Right cardiac atrium (tissue), 5 donors: ENCODE measurements at regions not wholly inside any gene's neighbourhood (a gene's known extent, or its start where the extent isn't known, plus 50 kb on each side); places are given as distances from the start of the nearest gene placed in this dataset.

Source experiments
- ATAC-seq, 2 donors: fragments of 200-7000 bp; cut with Tn5 transposase; one replicate each; pipeline versions ENCODE4 v1.8.0 to v1.9.1; 2020; ENCODE audit warnings: moderate library complexity in 2 of 2, mild to moderate bottlenecking in 1 of 2
- DNase-seq, 3 donors: peaks; one replicate each; pipeline ENCODE4 v3.0.0-alpha.2; 2020
- H3K27ac ChIP-seq: one replicate; pipeline ENCODE4 v1.5.1; 2013; ENCODE audit warnings: mild to moderate bottlenecking, low read length, control low read depth, moderate library complexity
- H3K27me3 ChIP-seq: one replicate; pipeline ENCODE4 v1.6.1; 2013; ENCODE audit not compliant: control insufficient read depth, insufficient read depth
- H3K4me1 ChIP-seq: one replicate; pipeline ENCODE4 v1.6.1; 2013; ENCODE audit warnings: low read length; ENCODE audit not compliant: control insufficient read depth, insufficient read depth
- H3K4me3 ChIP-seq: one replicate; pipeline ENCODE4 v1.5.1; 2013; ENCODE audit warnings: low read length, control low read depth
- H3K9me3 ChIP-seq: one replicate; pipeline ENCODE4 v1.6.1; 2013; ENCODE audit warnings: low read length; ENCODE audit not compliant: control insufficient read depth
- WGBS: extraction: QIAGEN DNeasy Blood & Tissue Kit; methylation state at CpG from one replicate; pipeline ENCODE4 v1.1.7; 2013; 5-methylcytosine and 5-hydroxymethylcytosine counted together
- intact Hi-C, 4 donors: fragments of 100-400 bp; cut with DNase I; formaldehyde crosslinking; loops; one replicate each; pipeline versions ENCODE4 v1.11.0 to v1.14.0; 2022 to 2023
- donor health status: healthy with polysubstance abuse.
- donor health status: DM: no; HTN: yes; CAD: no.
- donor health status: DM: no; HTN: no; CAD: no.
- donor health status: DM: no; HTN: yes; CAD: no; lungs with severe emphysema.
- donor health status: DM: yes; HTN: yes; CAD: no.

DNA sequence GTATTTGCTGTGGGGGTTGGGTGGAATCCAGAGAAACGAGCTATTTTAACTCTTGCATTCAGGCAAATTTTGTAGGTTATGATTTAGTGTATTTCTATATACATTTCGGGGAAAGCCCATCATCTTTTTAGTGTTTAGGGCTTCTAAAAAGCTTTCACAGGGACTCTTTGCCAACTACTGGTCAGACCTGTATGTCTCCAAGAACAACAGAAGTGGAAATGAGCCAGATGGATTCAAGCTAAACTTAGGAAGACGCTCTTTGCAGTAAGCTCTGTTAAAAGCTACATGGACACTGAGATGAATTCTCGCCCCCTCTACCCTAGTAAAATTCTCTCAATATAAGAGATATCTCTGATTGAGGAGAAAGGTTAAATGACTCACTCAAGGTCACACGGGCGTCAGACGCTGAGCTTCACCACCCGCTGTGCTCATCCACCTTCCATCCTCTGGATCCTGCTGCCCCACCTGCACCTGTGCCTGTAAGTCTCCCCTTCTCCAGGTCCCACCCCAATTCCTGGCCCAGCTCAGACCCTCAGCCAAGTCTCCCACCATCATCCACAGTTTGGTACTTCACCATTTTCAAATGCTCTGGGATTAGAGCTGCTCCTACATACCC lies 85.6 kb downstream of the MARCHF4 start:
- no peaks in the 10 kb centered on the region for H3K27me3 ChIP-seq
- ATAC-seq (no peak), DNase-seq (no peak)
- intact Hi-C loops = no loop called here
- 69% methylated on average over 8 of the region's 8 CpGs for WGBS
- H3K27ac ChIP-seq = no peak overlapping the region
- no peak overlapping the region for H3K4me3 ChIP-seq
- peaks cover 3% of the 10 kb centered on the region for H3K4me1 ChIP-seq
- no peaks in the 10 kb centered on the region for H3K9me3 ChIP-seq

DNA sequence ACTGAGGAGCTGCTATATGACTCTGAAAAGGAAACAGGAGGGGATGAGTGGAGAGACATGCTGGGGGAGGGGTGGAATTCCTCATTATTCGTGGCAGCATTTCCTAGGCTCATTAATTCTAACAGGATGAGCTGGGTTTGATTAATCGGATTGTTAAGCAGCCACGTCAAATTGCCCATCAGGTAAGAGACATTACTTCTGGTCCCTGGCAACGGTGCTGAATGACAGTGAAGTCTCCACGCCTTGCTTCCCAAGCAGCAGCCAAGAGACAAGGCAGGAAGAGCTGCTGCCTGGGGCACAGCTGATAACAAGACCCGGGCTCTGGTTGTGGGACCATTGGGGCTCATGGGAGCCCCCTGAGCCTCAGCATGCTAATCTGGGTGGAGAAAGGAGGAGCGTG lies 86.6 kb downstream of the MARCHF4 start:
- no peaks in the 10 kb centered on the region for H3K9me3 ChIP-seq
- DNase-seq (no peak), ATAC-seq (no peak)
- no peak overlapping the region for H3K4me3 ChIP-seq
- peaks cover 3% of the 10 kb centered on the region for H3K4me1 ChIP-seq
- 30% methylated on average over 7 of the region's 7 CpGs for WGBS
- H3K27me3 ChIP-seq = no peaks in the 10 kb centered on the region
- H3K27ac ChIP-seq = no peak overlapping the region
- intact Hi-C loops = no loop called here

DNA sequence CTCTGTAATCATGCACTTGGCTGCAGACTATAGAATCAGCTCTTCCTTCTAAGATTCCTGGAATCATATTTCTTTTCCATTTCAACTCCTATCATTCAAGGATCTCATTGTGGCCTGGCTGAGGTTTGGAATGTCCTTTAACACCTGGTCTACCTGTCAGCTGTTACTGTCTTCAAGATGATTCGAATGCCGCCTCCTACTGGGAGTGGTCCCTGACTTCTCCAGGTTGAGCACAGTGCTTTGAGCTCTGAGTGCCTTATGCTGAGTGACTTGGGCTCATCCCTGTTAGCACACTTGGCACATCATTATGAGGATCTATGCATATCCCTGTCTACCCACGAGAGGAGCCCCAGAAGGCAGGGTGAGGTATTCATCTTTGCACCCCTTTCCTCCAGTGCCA lies 87.6 kb downstream of the MARCHF4 start:
- Histone ChIP-seq H3K27me3 (no peaks in the 10 kb centered on the region), H3K4me1 (peaks cover 3% of the 10 kb centered on the region), H3K27ac (no peak overlapping the region), H3K9me3 (no peaks in the 10 kb centered on the region), H3K4me3 (no peak overlapping the region)
- WGBS = 90% methylated on average over 3 of the region's 3 CpGs
- intact Hi-C loops = no loop called here
- no peak for DNase-seq
- no peak for ATAC-seq

DNA sequence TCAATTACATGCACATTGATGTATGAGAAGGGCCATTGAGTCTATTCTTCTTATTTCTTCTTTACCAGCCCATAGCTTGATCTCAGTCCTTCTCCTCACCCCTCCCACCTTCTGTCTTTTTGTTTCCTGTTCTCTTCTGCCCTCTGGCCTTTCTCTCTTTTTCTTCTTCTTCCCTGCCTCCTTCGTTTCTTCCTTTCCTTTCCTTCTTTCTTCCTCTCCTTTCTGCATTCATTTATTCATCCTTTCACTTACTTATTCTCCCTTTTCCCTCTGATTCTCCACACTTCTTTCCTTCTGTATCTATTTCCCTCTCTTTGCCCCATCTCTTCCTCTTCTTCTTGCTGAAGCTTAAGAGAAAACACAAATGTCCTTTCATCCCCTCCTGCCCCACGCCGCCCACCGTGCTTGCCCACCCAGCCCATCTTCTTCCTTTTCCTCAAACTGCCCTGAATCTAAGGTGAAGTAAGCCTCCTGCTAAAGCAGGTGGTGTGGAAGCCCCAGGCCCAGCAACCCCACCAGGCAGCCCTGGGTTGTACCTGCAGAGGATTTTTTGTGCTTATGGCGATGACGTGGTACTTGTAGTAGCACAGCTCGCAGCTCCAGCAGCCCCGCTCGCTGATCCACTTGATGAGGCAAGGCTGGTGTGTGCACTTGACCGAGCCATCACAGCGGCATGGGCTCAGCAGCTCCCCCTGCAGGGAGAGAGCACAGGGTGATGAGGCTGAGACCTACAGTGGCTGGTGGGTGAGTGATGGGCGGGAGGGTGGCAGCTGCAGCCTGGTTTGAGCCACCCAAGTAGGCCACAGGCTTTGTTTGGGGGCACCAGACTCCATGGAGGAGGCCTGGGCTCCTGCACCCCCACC lies 89.0 kb downstream of the MARCHF4 start:
- Histone ChIP-seq H3K27me3 (no peaks in the 10 kb centered on the region), H3K4me3 (no peak overlapping the region), H3K9me3 (no peaks in the 10 kb centered on the region), H3K4me1 (peaks cover 3% of the 10 kb centered on the region), H3K27ac (no peak overlapping the region)
- 83% methylated on average over 12 of the region's 12 CpGs for WGBS
- no peak for ATAC-seq
- DNase-seq = no peak
- intact Hi-C loops = no loop called here

DNA sequence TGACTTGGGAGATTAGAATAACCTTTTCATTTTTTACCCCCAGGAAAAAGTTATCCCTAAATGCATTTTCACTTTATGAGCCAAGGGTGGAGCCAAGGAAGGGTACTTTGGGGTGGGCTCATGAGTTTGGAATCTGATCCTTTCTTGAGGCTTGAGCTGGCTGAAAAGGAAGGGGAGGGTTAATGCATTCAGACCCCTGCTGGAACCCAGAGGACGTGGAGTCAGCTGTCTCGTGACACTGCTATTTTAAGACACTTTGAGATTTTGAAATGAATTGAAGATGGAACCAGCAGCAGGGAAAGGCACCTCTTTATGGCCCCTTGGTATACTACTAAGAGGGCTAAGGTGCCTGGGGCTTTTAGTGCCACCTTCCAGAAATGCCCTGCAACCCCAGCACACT lies 90.4 kb downstream of the MARCHF4 start:
- Histone ChIP-seq H3K4me3 (no peak overlapping the region), H3K27ac (no peak overlapping the region), H3K4me1 (peaks cover 3% of the 10 kb centered on the region), H3K27me3 (no peaks in the 10 kb centered on the region), H3K9me3 (no peaks in the 10 kb centered on the region)
- 19% methylated on average over 2 of the region's 2 CpGs for WGBS
- DNase-seq (no peak), ATAC-seq (no peak)
- intact Hi-C loops = no loop called here

DNA sequence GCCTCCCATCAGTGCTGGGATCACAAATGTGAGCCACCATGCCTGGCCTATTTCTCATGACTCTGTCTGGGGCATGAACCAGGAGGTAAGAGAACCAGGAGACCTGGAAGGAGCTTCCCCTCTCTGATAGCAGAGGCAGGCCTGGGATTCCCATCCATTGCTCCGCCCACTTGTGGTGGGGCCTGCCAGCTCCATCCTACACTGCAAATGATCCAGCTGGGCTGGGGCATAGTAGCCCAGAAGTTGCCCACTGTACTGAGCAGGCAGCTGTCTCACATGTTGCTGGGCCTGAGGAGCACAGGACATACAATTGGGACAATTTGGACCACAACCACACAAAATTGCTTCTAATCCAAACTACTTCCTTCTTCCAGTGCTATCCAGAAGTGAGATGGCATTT lies 91.0 kb downstream of the MARCHF4 start:
- Histone ChIP-seq H3K27me3 (no peaks in the 10 kb centered on the region), H3K9me3 (no peaks in the 10 kb centered on the region), H3K4me3 (no peak overlapping the region), H3K27ac (no peak overlapping the region), H3K4me1 (peaks cover 3% of the 10 kb centered on the region)
- intact Hi-C loops = no loop called here
- DNase-seq = no peak
- WGBS = 97% methylated on average over 1 of the region's 1 CpG
- no peak for ATAC-seq

DNA sequence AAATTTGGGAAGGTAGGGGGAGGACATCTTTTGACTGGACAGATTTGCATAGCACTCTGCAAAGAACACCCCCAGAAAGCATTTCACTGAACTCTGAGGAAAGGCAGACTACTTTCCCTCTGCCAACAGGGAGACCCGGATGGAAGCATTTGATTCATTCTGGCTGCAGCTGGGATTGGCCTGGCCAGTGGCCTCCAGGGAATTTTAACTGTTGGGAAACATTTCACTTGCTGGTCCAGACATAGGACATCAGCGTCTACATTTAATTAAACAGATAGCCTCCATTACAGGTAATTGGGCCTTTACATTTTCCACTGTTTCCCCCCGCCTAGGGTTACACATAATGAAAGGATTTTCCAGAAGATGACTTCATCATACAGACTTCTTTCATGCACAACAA lies 92.8 kb downstream of the MARCHF4 start:
- Histone ChIP-seq H3K27ac (no peak overlapping the region), H3K9me3 (no peaks in the 10 kb centered on the region), H3K27me3 (no peaks in the 10 kb centered on the region), H3K4me3 (no peak overlapping the region), H3K4me1 (peaks cover 3% of the 10 kb centered on the region)
- WGBS = 43% methylated on average over 3 of the region's 3 CpGs
- intact Hi-C loops = no loop called here
- ATAC-seq = peak; percentile 36 to 48
- DNase-seq = peak in 2 of 3 donors; percentile 27 to 40

DNA sequence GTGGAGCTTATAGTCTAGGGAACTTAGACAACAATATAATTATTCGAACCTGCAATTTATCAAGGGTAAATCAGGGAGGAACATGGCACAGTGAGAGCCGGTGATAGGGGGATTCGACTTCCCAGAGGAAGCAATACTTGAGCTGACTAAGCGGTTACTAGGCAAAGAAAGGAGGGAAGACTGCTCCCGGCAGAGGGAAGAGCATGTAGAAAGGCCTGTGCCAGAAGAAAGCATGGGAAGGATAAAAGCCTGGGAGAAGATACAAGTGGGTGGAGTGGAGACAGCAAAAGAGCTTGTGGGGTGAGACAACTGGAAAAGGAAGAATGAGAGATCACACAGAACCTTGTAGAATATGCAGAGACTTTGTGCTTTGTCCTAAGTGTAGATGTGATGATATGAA lies 93.3 kb downstream of the MARCHF4 start:
- no peak overlapping the region for H3K27ac ChIP-seq
- H3K4me3 ChIP-seq = no peak overlapping the region
- no peak for ATAC-seq
- intact Hi-C loops = no loop called here
- no peaks in the 10 kb centered on the region for H3K27me3 ChIP-seq
- H3K9me3 ChIP-seq = no peaks in the 10 kb centered on the region
- peaks cover 3% of the 10 kb centered on the region for H3K4me1 ChIP-seq
- 39% methylated on average over 5 of the region's 5 CpGs for WGBS
- no peak for DNase-seq

DNA sequence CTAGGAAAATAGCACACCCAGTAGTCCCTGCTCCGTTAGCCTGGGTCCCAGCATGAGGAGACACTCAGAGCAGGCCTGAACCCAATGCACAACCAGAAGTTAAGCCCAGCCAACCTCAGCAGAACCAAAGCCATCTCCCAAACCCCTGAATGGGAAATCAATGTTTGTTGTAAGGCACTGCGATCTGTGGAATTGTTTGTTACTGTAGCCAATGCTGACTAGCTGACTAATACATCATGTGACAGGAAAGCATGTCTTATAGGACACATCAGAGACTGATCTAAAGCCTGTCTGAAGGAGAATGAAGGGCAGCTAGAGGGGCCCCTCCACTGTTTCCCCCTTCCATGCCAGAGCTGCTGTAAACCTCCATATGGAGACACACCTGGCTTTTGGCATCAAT lies 96.4 kb downstream of the MARCHF4 start:
- no peak for ATAC-seq
- intact Hi-C loops = no loop called here

DNA sequence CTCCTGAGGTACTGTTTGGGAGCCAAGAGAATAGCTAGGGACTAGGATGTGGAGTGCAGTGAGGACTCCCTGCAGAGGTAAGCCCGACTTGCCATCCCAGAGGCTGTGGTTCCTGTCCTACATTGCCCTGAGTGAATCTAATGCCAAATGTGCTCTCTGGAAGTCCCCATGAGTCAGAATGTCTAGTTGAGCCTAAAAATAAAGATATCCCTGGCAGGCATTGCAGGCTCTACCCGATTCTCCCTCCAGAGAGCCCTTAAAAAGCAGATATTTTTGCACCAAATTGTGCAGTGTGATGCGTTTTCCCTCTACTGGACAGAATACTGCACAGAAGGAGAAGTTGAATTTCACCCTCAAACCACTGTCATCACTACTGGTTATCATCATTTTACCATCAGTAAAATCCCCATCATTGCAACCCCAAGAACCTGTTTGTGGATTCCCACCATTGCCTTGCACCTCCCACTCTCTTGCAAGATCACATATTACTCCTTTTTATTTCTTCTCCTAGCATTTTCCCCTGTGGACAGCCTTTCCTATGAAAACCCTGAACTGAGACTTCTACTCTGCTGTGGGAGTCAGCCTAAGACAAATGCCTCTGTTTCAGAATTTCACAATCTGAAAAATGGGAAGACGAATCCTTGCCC lies 98.0 kb downstream of the MARCHF4 start:
- H3K4me3 ChIP-seq = no peak overlapping the region
- no peaks in the 10 kb centered on the region for H3K9me3 ChIP-seq
- no peak for ATAC-seq
- intact Hi-C loops = no loop called here
- no peak for DNase-seq
- no peaks in the 10 kb centered on the region for H3K4me1 ChIP-seq
- 51% methylated on average over 4 of the region's 4 CpGs for WGBS
- H3K27me3 ChIP-seq = no peaks in the 10 kb centered on the region
- H3K27ac ChIP-seq = no peak overlapping the region

More for the DNA sequence above, 96.4 kb downstream of the MARCHF4 start:
- Histone ChIP-seq H3K27ac (no peak overlapping the region), H3K9me3 (no peaks in the 10 kb centered on the region), H3K27me3 (no peaks in the 10 kb centered on the region), H3K4me1 (no peaks in the 10 kb centered on the region), H3K4me3 (no peak overlapping the region)
- WGBS = 96% methylated on average over 2 of the region's 2 CpGs
- no peak for DNase-seq

DNA sequence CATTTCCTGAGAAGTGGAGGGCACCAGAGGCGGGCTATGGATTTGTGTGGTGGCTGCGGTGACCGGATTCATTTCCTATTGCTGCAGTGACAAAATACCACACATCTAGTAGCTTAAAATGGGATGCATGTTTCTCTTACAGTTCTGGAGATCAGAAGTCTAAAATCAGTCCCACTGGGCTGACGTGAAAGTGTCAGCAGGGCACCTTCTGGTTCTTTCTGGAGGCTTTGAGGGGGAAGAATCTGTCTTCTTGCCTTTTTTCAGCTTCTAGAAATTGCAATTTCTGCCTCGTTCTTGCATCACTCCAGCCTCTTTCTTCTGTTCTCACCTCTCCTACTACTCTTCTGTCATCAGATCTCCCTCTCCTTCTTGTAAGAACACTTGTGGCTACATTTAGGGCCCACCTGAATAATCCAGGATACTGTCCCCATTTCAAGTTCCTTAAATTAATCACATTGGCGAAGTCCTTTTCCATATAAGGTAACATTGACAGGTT lies 111.2 kb downstream of the MARCHF4 start:
- Histone ChIP-seq H3K4me3 (no peak overlapping the region), H3K9me3 (no peaks in the 10 kb centered on the region), H3K27ac (no peak overlapping the region), H3K27me3 (no peaks in the 10 kb centered on the region), H3K4me1 (no peaks in the 10 kb centered on the region)
- ATAC-seq = no peak
- 92% methylated on average over 6 of the region's 6 CpGs for WGBS
- no peak for DNase-seq
- intact Hi-C loops = no loop called here
